Right lobe of liver (tissue), 4 donors: ENCODE measurements at regions not wholly inside any gene's neighbourhood (a gene's known extent, or its start where the extent isn't known, plus 50 kb on each side); places are given as distances from the start of the nearest gene placed in this dataset.

ENCODE experiments used
- POLR2A ChIP-seq: fragments of 450-650 bp; IDR thresholded peaks from one replicate; pipeline ENCODE4 v1.6.1; 2017; ENCODE audit warnings: antibody characterized with exemption, mild to moderate bottlenecking
- TF ChIP-seq, protein P1 (sequence below), 4 donors: fragments of 200-600 bp in 3 of 4; fragments of 450-650 bp in 1 of 4; IDR thresholded peaks; one replicate each; pipeline versions ENCODE4 v1.5.1 to v1.8.0; 2016 to 2022; ENCODE audit warnings: antibody characterized with exemption in 4 of 4, mild to moderate bottlenecking in 2 of 4
- donor health status: DM: no; HTN: no; CAD: no.
- donor health status: DM: no; HTN: no; CAD: no.
- donor health status: DM: no; HTN: yes; CAD: no.

GRCh38 chr5:74365723-74366122 is 274.8 kb downstream of the ENC1 start:
- TF ChIP-seq, protein P1, sequence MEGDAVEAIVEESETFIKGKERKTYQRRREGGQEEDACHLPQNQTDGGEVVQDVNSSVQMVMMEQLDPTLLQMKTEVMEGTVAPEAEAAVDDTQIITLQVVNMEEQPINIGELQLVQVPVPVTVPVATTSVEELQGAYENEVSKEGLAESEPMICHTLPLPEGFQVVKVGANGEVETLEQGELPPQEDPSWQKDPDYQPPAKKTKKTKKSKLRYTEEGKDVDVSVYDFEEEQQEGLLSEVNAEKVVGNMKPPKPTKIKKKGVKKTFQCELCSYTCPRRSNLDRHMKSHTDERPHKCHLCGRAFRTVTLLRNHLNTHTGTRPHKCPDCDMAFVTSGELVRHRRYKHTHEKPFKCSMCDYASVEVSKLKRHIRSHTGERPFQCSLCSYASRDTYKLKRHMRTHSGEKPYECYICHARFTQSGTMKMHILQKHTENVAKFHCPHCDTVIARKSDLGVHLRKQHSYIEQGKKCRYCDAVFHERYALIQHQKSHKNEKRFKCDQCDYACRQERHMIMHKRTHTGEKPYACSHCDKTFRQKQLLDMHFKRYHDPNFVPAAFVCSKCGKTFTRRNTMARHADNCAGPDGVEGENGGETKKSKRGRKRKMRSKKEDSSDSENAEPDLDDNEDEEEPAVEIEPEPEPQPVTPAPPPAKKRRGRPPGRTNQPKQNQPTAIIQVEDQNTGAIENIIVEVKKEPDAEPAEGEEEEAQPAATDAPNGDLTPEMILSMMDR (IDR thresholded peaks at IDR 0.05), result no peak
- no peak for TF ChIP-seq POLR2A
